SK-N-SH (cell line): ENCODE measurements at regions not wholly inside any gene's neighbourhood (a gene's known extent, or its start where the extent isn't known, plus 50 kb on each side); places are given as distances from the start of the nearest gene placed in this dataset.

Source experiments
- CHD2 ChIP-seq: fragments of 150-350 bp; IDR thresholded peaks from 2 replicates; pipeline ENCODE4 v1.6.1; 2018; ENCODE audit warnings: low read length; ENCODE audit not compliant: partially characterized antibody
- CTCF ChIP-seq: fragments of 200-600 bp; sonication (generic); IDR thresholded peaks from 2 replicates; pipeline ENCODE4 v1.6.1; 2017; ENCODE audit warnings: antibody characterized with exemption, mild to moderate bottlenecking, moderate library complexity
- EP300 ChIP-seq, 2 experiments: IDR thresholded peaks; 2 replicates each; pipeline versions ENCODE4 v1.4.0 to v1.6.1; 2012; ENCODE audit warnings: borderline replicate concordance in 1 of 2, low read depth in 1 of 2, low read length in 1 of 2
- EZH2phosphoT487 ChIP-seq: fragments of 200-600 bp; sonication (generic); IDR thresholded peaks from 2 replicates; pipeline ENCODE4 v1.6.1; 2017; ENCODE audit warnings: low read depth, mixed run types, mild to moderate bottlenecking, antibody characterized with exemption, moderate library complexity, borderline replicate concordance
- FOSL2 ChIP-seq: IDR thresholded peaks from 2 replicates; pipeline ENCODE4 v1.4.0; 2012; ENCODE audit warnings: low read depth, mild to moderate bottlenecking, moderate library complexity, borderline replicate concordance
- FOXM1 ChIP-seq: IDR thresholded peaks from 2 replicates; pipeline ENCODE4 v1.4.0; 2012; ENCODE audit warnings: low read depth, mild to moderate bottlenecking
- GABPA ChIP-seq: IDR thresholded peaks from 2 replicates; pipeline ENCODE4 v1.4.0; 2012; ENCODE audit warnings: low read depth, mild to moderate bottlenecking
- MXI1 ChIP-seq: IDR thresholded peaks from 2 replicates; pipeline ENCODE4 v1.6.1; 2012; ENCODE audit warnings: mild to moderate bottlenecking, low read depth, low read length, improper control_type of control experiment
- NRF1 ChIP-seq: IDR thresholded peaks from 2 replicates; pipeline ENCODE4 v1.6.1; 2012; ENCODE audit warnings: low read depth, mild to moderate bottlenecking, low read length
- PBX3 ChIP-seq: IDR thresholded peaks from 2 replicates; pipeline ENCODE4; 2012
- POLR2AphosphoS5 ChIP-seq: IDR thresholded peaks from 2 replicates; pipeline ENCODE4 v1.6.1; 2012; ENCODE audit warnings: low read depth, low read length
- RAD21 ChIP-seq: IDR thresholded peaks from 2 replicates; pipeline ENCODE4 v1.6.1; 2012; ENCODE audit warnings: mild to moderate bottlenecking, low read length
- YY1 ChIP-seq: IDR thresholded peaks from 2 replicates; pipeline ENCODE4 v1.4.0; 2012; ENCODE audit warnings: low read depth, mild to moderate bottlenecking
- ZBTB33 ChIP-seq: IDR thresholded peaks from 2 replicates; pipeline ENCODE4 v1.4.0; 2012; ENCODE audit warnings: low read depth, borderline replicate concordance

GRCh38 chr15:31228980-31229826, 97.4 kb upstream of the KLF13 start:
- TF ChIP-seq GABPA (no peak), EP300 (IDR thresholded peaks at IDR 0.05; ENCODE audit: borderline replicate concordance in 1 of 2, low read depth in 1 of 2, low read length in 1 of 2) (no peak), CTCF (no peak), FOSL2 (no peak), FOXM1 (no peak), EZH2phosphoT487 (no peak), MXI1 (no peak), CHD2 (no peak), POLR2AphosphoS5 (no peak), PBX3 (no peak), ZBTB33 (no peak), YY1 (no peak), NRF1 (no peak), RAD21 (no peak)
